ENCODE measurements at regions not wholly inside any gene's neighbourhood (a gene's known extent, or its start where the extent isn't known, plus 50 kb on each side); places are given as distances from the start of the nearest gene placed in this dataset.
A peak's percentile ranks its signal among the peaks of the same experiment; 100 is the strongest.

- CTCF ChIA-PET (ENCODE audit: low intra/inter-chr PET ratio, low total read pairs): no interaction called here
Observed at GRCh38 chr12:74963304-74963703, 246.3 kb downstream of the KCNC2 start.

GRCh38 chr12:74963867-74964331 is 245.7 kb downstream of the KCNC2 start:
- FAIRE-seq: no peak
- in situ Hi-C loops (cut with HindIII; ENCODE audit: extremely low pct_ligation_motif_present, low pct_unique_long_range_greater_than_20kb): no loop called here
- TF ChIP-seq EP300 (IDR thresholded peaks at IDR 0.05; ENCODE audit: low read depth in 2 of 2, low read length in 2 of 2) (peak in 1 of 2 experiments; percentile 22; a peak in 1 of 4 replicates), EP300 (CRISPR knock-in tag; IDR thresholded peaks at IDR 0.05; ENCODE audit: borderline replicate concordance) (no peak), RFXAP (CRISPR knock-in tag; IDR thresholded peaks at IDR 0.05; ENCODE audit: borderline replicate concordance) (no peak), GABPA (IDR thresholded peaks at IDR 0.05; ENCODE audit: low read depth, low read length) (no peak), GABPA (CRISPR knock-in tag; IDR thresholded peaks at IDR 0.05; ENCODE audit: low read depth) (0 out of 2 replicates have a peak, but pooled peaks have one; percentile 27), NCOA2 (CRISPR knock-in tag; IDR thresholded peaks at IDR 0.05) (0 out of 2 replicates have a peak, but pooled peaks have one; percentile 20), CREB1 (IDR thresholded peaks at IDR 0.05) (no peak), CREB1 (CRISPR knock-in tag; IDR thresholded peaks at IDR 0.05) (peak; percentile 86), CEBPB (IDR thresholded peaks at IDR 0.05; ENCODE audit: borderline replicate concordance, low read depth, low read length) (peak; percentile 68; the same call in 1 of the 2 replicates), HNF1A (IDR thresholded peaks at IDR 0.05; ENCODE audit: low read depth) (peak; percentile 64), HNF1A (CRISPR knock-in tag; IDR thresholded peaks at IDR 0.05; ENCODE audit: borderline replicate concordance) (peak; percentile 71; the same call in 1 of the 2 replicates), GATAD2A (CRISPR knock-in tag; IDR thresholded peaks at IDR 0.05) (peak; percentile 33; the same call in 1 of the 2 replicates), TMF1 (CRISPR knock-in tag; IDR thresholded peaks at IDR 0.05; ENCODE audit: low read depth) (no peak)

More at GRCh38 chr12:74963304-74963703, 246.3 kb downstream of the KCNC2 start:
- no peak for FAIRE-seq
- WGBS (ENCODE audit: low lambda C conversion rate): 2% methylated on average over 1 of the region's 1 CpG
- no peak overlapping the region for H3K4me3 ChIP-seq (replicated peaks in 1 of 3; ENCODE audit: insufficient read depth in 1 of 3, low read depth in 2 of 3, low read length in 3 of 3)
- in situ Hi-C loops (cut with HindIII; ENCODE audit: extremely low pct_ligation_motif_present, low pct_unique_long_range_greater_than_20kb) (no loop called here), intact Hi-C loops (cut with micrococcal nuclease; ENCODE audit: unreplicated experiment) (no loop called here)
- H4K20me1 ChIP-seq (ENCODE audit: insufficient read depth, low read length): no peaks in the 10 kb centered on the region
- no peak for DNase-seq (ENCODE audit: low spot score)
- H3K36me3 ChIP-seq (replicated peaks in 1 of 2; ENCODE audit: control insufficient read depth in 1 of 2, insufficient read depth in 2 of 2, low read length in 2 of 2): no peaks in the 10 kb centered on the region
- H3K9me3 ChIP-seq (ENCODE audit: low read length): no peaks in the 10 kb centered on the region
- POLR2A ChIA-PET: no interaction called here
- H3K27me3 ChIP-seq (ENCODE audit: control insufficient read depth in 1 of 2, insufficient read depth in 2 of 2, low read length in 2 of 2): no peaks in the 10 kb centered on the region
- ATAC-seq: no peak
- no TSS peak for BruUV-seq (replicated peaks)
- H3K4me1 ChIP-seq (ENCODE audit: insufficient read depth, low read length): 0 out of 2 replicates have a peak, but pooled peaks cover 7% of the 10 kb centered on the region
- no peak overlapping the region for H3K27ac ChIP-seq (ENCODE audit: extremely low read length, insufficient read depth, low read length)
- TF ChIP-seq TFDP2 (CRISPR knock-in tag; IDR thresholded peaks at IDR 0.05): no peak
- H3K4me2 ChIP-seq (ENCODE audit: low read depth, low read length): no peak overlapping the region
- no peak overlapping the region for H3K9ac ChIP-seq (ENCODE audit: insufficient read depth, low read depth, low read length)
- H2AFZ ChIP-seq (ENCODE audit: low read length): no peak overlapping the region
- no peaks in the 10 kb centered on the region for H3K79me2 ChIP-seq (ENCODE audit: insufficient read depth, low read length)

More at GRCh38 chr12:74963867-74964331, 245.7 kb downstream of the KCNC2 start:
- ChIA-PET POLR2A (no interaction called here), CTCF (ENCODE audit: low intra/inter-chr PET ratio, low total read pairs) (no interaction called here)
- 4% methylated on average over 5 of the region's 5 CpGs for WGBS (ENCODE audit: low lambda C conversion rate)
- Histone ChIP-seq H4K20me1 (ENCODE audit: insufficient read depth, low read length) (no peaks in the 10 kb centered on the region), H3K9ac (ENCODE audit: insufficient read depth, low read depth, low read length) (no peak overlapping the region), H3K27ac (ENCODE audit: extremely low read length, insufficient read depth, low read length) (no peak overlapping the region), H3K9me3 (ENCODE audit: low read length) (no peaks in the 10 kb centered on the region), H3K27me3 (ENCODE audit: control insufficient read depth in 1 of 2, insufficient read depth in 2 of 2, low read length in 2 of 2) (no peaks in the 10 kb centered on the region), H3K4me1 (ENCODE audit: insufficient read depth, low read length) (0 out of 2 replicates have a peak, but pooled peaks cover 7% of the 10 kb centered on the region), H3K4me2 (ENCODE audit: low read depth, low read length) (peak overlapping the region; percentile 20), H3K36me3 (replicated peaks in 1 of 2; ENCODE audit: control insufficient read depth in 1 of 2, insufficient read depth in 2 of 2, low read length in 2 of 2) (no peaks in the 10 kb centered on the region), H2AFZ (ENCODE audit: low read length) (no peak overlapping the region), H3K79me2 (ENCODE audit: insufficient read depth, low read length) (no peaks in the 10 kb centered on the region), H3K4me3 (replicated peaks in 1 of 3; ENCODE audit: insufficient read depth in 1 of 3, low read depth in 2 of 3, low read length in 3 of 3) (no peak overlapping the region; a peak in 1 of 6 replicates)
- BruUV-seq (replicated peaks): no TSS peak
- intact Hi-C loops (cut with micrococcal nuclease; ENCODE audit: unreplicated experiment): no loop called here
- DNase-seq (ENCODE audit: low spot score) (peak; percentile 38), ATAC-seq (peak; percentile 57)

Data from HepG2 (cell line).